HCT116 (cell line): ENCODE measurements at regions not wholly inside any gene's neighbourhood (a gene's known extent, or its start where the extent isn't known, plus 50 kb on each side); places are given as distances from the start of the nearest gene placed in this dataset.

Experiments
- EGR1 ChIP-seq: IDR thresholded peaks from 2 replicates; pipeline ENCODE4 v1.6.1; 2012; ENCODE audit warnings: low read depth
- EZH2 ChIP-seq: fragments of 200-600 bp; sonication (generic); IDR thresholded peaks from 2 replicates; pipeline ENCODE4 v1.6.1; 2017; ENCODE audit warnings: antibody characterized with exemption, mixed run types
- POLR2A ChIP-seq: IDR thresholded peaks from 2 replicates; pipeline ENCODE4 v1.7.0; 2011; ENCODE audit warnings: borderline replicate concordance; ENCODE audit not compliant: insufficient read depth, insufficient read length; ENCODE audit errors: extremely low read depth
- POLR2AphosphoS5 ChIP-seq: IDR thresholded peaks from 2 replicates; pipeline ENCODE4 v1.6.1; 2011; ENCODE audit warnings: mild to moderate bottlenecking, low read depth, low read length, moderate library complexity
- SIN3A ChIP-seq: IDR thresholded peaks from 2 replicates; pipeline ENCODE4 v1.6.1; 2012; ENCODE audit warnings: low read depth
- TCF7L2 ChIP-seq: IDR thresholded peaks from 2 replicates; pipeline ENCODE4 v1.7.0; 2011; ENCODE audit warnings: borderline replicate concordance, inconsistent platforms; ENCODE audit not compliant: insufficient read depth, insufficient read length; ENCODE audit errors: extremely low read depth
- TF ChIP-seq, protein P1 (sequence below), 3 experiments: fragments of 200-600 bp in 1 of 3; sonication (generic) in 1 of 3; IDR thresholded peaks in 2 of 3; conservative IDR thresholded peaks in 1 of 3; 2 replicates each; pipeline ENCODE4 v1.5.1; 2012 to 2017; ENCODE audit warnings: low read depth in 2 of 3, low read length in 2 of 3, antibody characterized with exemption in 1 of 3, borderline replicate concordance in 1 of 3, control low read depth in 1 of 3, mild to moderate bottlenecking in 1 of 3, mixed read lengths in 1 of 3, mixed run types in 1 of 3, moderate library complexity in 1 of 3; ENCODE audit not compliant: insufficient read depth in 1 of 3
- TF ChIP-seq, protein P2 (sequence below): IDR thresholded peaks from 2 replicates; pipeline ENCODE4 v1.6.1; 2012; ENCODE audit warnings: low read depth
- TF ChIP-seq, protein P3 (sequence below): IDR thresholded peaks from 2 replicates; pipeline ENCODE4 v1.6.1; 2011; ENCODE audit warnings: mild to moderate bottlenecking, low read length, moderate library complexity; ENCODE audit not compliant: insufficient replicate concordance; ENCODE audit errors: extremely low read depth
- TF ChIP-seq, protein P4 (sequence below): IDR thresholded peaks from 2 replicates; pipeline ENCODE4 v1.6.1; 2012

DNA sequence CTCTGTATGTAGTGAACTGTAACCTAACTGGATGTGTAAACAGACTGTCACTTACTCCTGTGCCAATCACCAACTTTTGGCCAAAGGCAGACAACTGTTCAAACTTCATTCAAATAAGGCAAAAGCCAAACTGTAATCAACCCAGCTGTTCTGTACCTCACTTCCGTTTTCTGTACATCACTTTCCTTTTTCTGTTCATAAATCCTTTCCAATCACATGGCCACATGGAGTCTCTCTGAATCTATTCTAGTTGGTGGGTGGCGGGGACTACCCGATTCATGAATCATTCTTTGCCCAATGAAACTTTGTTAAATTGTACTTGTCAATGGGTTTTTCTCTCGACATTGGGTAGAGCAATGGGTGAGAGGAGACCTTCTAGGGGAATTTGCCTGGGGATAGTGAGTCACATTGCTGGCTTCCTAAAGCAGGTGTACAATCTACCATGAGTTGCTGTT lies 178.3 kb upstream of the RFC3 start:
- TF ChIP-seq, protein P1, sequence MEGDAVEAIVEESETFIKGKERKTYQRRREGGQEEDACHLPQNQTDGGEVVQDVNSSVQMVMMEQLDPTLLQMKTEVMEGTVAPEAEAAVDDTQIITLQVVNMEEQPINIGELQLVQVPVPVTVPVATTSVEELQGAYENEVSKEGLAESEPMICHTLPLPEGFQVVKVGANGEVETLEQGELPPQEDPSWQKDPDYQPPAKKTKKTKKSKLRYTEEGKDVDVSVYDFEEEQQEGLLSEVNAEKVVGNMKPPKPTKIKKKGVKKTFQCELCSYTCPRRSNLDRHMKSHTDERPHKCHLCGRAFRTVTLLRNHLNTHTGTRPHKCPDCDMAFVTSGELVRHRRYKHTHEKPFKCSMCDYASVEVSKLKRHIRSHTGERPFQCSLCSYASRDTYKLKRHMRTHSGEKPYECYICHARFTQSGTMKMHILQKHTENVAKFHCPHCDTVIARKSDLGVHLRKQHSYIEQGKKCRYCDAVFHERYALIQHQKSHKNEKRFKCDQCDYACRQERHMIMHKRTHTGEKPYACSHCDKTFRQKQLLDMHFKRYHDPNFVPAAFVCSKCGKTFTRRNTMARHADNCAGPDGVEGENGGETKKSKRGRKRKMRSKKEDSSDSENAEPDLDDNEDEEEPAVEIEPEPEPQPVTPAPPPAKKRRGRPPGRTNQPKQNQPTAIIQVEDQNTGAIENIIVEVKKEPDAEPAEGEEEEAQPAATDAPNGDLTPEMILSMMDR (IDR thresholded peaks at IDR 0.05 in 2 of 3, conservative IDR thresholded peaks at IDR 0.05 in 1 of 3; ENCODE audit: borderline replicate concordance in 1 of 3, insufficient read depth in 1 of 3, low read depth in 2 of 3, low read length in 2 of 3) = no peak
- no peak for TF ChIP-seq POLR2A
- TF ChIP-seq EGR1 = no peak
- TF ChIP-seq, protein P2, sequence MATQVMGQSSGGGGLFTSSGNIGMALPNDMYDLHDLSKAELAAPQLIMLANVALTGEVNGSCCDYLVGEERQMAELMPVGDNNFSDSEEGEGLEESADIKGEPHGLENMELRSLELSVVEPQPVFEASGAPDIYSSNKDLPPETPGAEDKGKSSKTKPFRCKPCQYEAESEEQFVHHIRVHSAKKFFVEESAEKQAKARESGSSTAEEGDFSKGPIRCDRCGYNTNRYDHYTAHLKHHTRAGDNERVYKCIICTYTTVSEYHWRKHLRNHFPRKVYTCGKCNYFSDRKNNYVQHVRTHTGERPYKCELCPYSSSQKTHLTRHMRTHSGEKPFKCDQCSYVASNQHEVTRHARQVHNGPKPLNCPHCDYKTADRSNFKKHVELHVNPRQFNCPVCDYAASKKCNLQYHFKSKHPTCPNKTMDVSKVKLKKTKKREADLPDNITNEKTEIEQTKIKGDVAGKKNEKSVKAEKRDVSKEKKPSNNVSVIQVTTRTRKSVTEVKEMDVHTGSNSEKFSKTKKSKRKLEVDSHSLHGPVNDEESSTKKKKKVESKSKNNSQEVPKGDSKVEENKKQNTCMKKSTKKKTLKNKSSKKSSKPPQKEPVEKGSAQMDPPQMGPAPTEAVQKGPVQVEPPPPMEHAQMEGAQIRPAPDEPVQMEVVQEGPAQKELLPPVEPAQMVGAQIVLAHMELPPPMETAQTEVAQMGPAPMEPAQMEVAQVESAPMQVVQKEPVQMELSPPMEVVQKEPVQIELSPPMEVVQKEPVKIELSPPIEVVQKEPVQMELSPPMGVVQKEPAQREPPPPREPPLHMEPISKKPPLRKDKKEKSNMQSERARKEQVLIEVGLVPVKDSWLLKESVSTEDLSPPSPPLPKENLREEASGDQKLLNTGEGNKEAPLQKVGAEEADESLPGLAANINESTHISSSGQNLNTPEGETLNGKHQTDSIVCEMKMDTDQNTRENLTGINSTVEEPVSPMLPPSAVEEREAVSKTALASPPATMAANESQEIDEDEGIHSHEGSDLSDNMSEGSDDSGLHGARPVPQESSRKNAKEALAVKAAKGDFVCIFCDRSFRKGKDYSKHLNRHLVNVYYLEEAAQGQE = no peak
- TF ChIP-seq, protein P3, sequence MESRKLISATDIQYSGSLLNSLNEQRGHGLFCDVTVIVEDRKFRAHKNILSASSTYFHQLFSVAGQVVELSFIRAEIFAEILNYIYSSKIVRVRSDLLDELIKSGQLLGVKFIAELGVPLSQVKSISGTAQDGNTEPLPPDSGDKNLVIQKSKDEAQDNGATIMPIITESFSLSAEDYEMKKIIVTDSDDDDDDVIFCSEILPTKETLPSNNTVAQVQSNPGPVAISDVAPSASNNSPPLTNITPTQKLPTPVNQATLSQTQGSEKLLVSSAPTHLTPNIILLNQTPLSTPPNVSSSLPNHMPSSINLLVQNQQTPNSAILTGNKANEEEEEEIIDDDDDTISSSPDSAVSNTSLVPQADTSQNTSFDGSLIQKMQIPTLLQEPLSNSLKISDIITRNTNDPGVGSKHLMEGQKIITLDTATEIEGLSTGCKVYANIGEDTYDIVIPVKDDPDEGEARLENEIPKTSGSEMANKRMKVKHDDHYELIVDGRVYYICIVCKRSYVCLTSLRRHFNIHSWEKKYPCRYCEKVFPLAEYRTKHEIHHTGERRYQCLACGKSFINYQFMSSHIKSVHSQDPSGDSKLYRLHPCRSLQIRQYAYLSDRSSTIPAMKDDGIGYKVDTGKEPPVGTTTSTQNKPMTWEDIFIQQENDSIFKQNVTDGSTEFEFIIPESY = no peak
- TF ChIP-seq POLR2AphosphoS5 = no peak
- no peak for TF ChIP-seq TCF7L2
- TF ChIP-seq SIN3A = no peak
- TF ChIP-seq EZH2 = no peak
- TF ChIP-seq, protein P4, sequence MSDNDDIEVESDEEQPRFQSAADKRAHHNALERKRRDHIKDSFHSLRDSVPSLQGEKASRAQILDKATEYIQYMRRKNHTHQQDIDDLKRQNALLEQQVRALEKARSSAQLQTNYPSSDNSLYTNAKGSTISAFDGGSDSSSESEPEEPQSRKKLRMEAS = no peak
